ENCODE measurements at regions not wholly inside any gene's neighbourhood (a gene's known extent, or its start where the extent isn't known, plus 50 kb on each side); places are given as distances from the start of the nearest gene placed in this dataset.

GRCh38 chr2:238744951-238745350, 102.9 kb upstream of the TWIST2 start:
- Histone ChIP-seq H3K27ac (no peak overlapping the region), H3K4me1 (no peaks in the 10 kb centered on the region), H3K27me3 (peaks cover 0 to 26% of the 10 kb centered on the region in 2 donors), H3K9me3 (peaks cover 0 to 10% (median 2%) of the 10 kb centered on the region in 3 donors), H3K4me3 (no peak overlapping the region), H3K36me3 (no peaks in the 10 kb centered on the region)
- no peak for DNase-seq
- TF ChIP-seq CTCF (IDR thresholded peaks at IDR 0.05): no peak
- intact Hi-C loops (cut with DNase I; ENCODE audit: low total_unique reads): no loop called here

GRCh38 chr2:238745997-238746396, 101.9 kb upstream of the TWIST2 start:
- no peak for DNase-seq
- Histone ChIP-seq H3K36me3 (no peaks in the 10 kb centered on the region), H3K9me3 (peaks cover 0 to 13% (median 2%) of the 10 kb centered on the region in 3 donors), H3K27ac (no peak overlapping the region), H3K4me3 (no peak overlapping the region), H3K27me3 (peaks cover 0 to 26% of the 10 kb centered on the region in 2 donors), H3K4me1 (no peaks in the 10 kb centered on the region)
- TF ChIP-seq CTCF (IDR thresholded peaks at IDR 0.05): no peak
- intact Hi-C loops (cut with DNase I; ENCODE audit: low total_unique reads): no loop called here

- Histone ChIP-seq H3K27ac (no peak overlapping the region), H3K9me3 (peaks cover 0 to 13% (median 2%) of the 10 kb centered on the region in 3 donors), H3K27me3 (peaks cover 0 to 19% of the 10 kb centered on the region in 2 donors), H3K4me1 (no peaks in the 10 kb centered on the region), H3K36me3 (no peaks in the 10 kb centered on the region), H3K4me3 (no peak overlapping the region)
- intact Hi-C loops (cut with DNase I; ENCODE audit: low total_unique reads): no loop called here
- no peak for TF ChIP-seq CTCF (IDR thresholded peaks at IDR 0.05)
- no peak for DNase-seq
Measured at GRCh38 chr2:238747114-238747513, 100.8 kb upstream of the TWIST2 start.

GRCh38 chr2:238747557-238747956, 100.3 kb upstream of the TWIST2 start:
- TF ChIP-seq CTCF (IDR thresholded peaks at IDR 0.05): no peak
- H3K27me3 ChIP-seq: peaks cover 0 to 15% of the 10 kb centered on the region in 2 donors
- H3K9me3 ChIP-seq: peaks cover 0 to 13% (median 2%) of the 10 kb centered on the region in 3 donors

DNA sequence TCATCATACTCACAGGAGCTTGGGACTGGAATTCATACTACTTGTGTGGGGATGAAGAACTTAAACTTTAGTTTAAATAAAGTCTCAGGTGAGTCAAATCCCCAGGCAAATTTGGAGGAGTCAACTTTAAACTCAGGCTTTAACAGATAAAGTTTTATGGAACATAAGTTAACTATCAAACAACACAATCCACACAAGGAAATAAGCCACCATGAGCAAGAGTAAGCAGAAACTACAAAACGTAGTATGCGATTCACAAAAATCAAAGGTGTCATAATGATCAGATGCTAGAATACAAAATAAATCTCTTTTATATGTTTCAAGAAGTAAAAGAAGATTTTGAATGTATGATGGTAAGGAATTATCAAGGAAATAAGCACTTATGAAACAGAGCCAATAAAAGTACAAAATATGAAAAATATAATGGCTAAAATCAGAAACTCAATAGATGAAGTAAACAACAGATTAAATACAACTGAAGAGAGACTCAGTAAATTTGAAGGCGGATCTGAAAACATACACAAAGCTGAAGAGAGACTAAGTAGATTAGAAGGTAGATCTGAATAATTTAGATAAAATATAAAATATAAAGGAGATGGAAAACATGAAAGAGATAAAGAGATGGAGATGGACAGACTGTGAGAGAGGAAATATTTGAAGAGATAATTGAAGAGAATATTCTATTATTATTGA, 97.5 kb upstream of the TWIST2 start:
- DNase-seq: no peak
- H3K27me3 ChIP-seq: peaks cover 0 to 4% of the 10 kb centered on the region in 2 donors
- H3K27ac ChIP-seq: no peak overlapping the region
- no peak for TF ChIP-seq CTCF (IDR thresholded peaks at IDR 0.05)
- peaks cover 0 to 13% (median 2%) of the 10 kb centered on the region in 3 donors for H3K9me3 ChIP-seq
- no peaks in the 10 kb centered on the region for H3K36me3 ChIP-seq
- intact Hi-C loops (cut with DNase I; ENCODE audit: low total_unique reads): no loop called here
- H3K4me3 ChIP-seq: no peak overlapping the region
- no peaks in the 10 kb centered on the region for H3K4me1 ChIP-seq

More at GRCh38 chr2:238747557-238747956, 100.3 kb upstream of the TWIST2 start:
- Histone ChIP-seq H3K27ac (no peak overlapping the region), H3K4me3 (no peak overlapping the region), H3K4me1 (no peaks in the 10 kb centered on the region), H3K36me3 (no peaks in the 10 kb centered on the region)
- DNase-seq: no peak
- intact Hi-C loops (cut with DNase I; ENCODE audit: low total_unique reads): no loop called here
